Tibial nerve (tissue), 4 donors: ENCODE measurements at regions not wholly inside any gene's neighbourhood (a gene's known extent, or its start where the extent isn't known, plus 50 kb on each side); places are given as distances from the start of the nearest gene placed in this dataset.

Experiments
- EP300 ChIP-seq, 2 donors: sonication (generic); formaldehyde crosslinking; IDR thresholded peaks; one replicate each; pipeline ENCODE4 v1.6.1; 2017; ENCODE audit warnings: antibody characterized with exemption in 2 of 2, mild to moderate bottlenecking in 1 of 2
- TF ChIP-seq, protein P1 (sequence below), 5 experiments: fragments of 200-600 bp in 3 of 5; fragments of 450-650 bp in 2 of 5; sonication (generic) in 3 of 5; IDR thresholded peaks; one replicate each; pipeline ENCODE4 v1.5.1; 2016 to 2019; ENCODE audit warnings: antibody characterized with exemption in 5 of 5, mild to moderate bottlenecking in 3 of 5, moderate library complexity in 2 of 5

DNA sequence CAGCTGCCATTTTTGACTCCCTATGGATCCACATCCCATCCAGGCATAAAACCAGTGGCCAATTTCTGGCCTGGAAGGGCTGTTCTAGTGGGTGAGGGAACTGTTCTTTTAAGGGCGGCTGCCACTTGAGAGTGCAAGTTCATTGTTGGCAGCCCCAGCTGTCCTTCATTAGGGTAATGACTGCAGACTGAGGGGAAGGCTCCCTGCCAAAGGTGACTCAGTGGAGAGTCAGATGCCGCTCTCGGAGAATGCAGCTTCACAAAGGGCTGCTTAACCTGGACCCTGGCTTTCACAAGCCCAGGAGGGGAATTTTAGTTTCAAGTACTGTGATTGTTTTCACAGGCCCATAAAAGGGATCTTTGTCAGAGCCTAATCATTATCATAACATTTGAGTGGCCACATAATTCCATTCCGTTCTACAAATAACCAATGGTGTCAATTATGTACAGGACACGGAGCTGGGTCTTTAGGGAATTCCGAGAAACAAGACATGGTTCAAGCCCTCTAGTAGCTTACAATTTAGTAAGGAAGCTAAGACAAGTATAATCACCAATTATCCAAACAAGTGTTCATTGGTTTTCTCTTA is 235.7 kb downstream of the CDCA7 start:
- TF ChIP-seq, protein P1, sequence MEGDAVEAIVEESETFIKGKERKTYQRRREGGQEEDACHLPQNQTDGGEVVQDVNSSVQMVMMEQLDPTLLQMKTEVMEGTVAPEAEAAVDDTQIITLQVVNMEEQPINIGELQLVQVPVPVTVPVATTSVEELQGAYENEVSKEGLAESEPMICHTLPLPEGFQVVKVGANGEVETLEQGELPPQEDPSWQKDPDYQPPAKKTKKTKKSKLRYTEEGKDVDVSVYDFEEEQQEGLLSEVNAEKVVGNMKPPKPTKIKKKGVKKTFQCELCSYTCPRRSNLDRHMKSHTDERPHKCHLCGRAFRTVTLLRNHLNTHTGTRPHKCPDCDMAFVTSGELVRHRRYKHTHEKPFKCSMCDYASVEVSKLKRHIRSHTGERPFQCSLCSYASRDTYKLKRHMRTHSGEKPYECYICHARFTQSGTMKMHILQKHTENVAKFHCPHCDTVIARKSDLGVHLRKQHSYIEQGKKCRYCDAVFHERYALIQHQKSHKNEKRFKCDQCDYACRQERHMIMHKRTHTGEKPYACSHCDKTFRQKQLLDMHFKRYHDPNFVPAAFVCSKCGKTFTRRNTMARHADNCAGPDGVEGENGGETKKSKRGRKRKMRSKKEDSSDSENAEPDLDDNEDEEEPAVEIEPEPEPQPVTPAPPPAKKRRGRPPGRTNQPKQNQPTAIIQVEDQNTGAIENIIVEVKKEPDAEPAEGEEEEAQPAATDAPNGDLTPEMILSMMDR (IDR thresholded peaks at IDR 0.05), result no peak
- TF ChIP-seq EP300 (IDR thresholded peaks at IDR 0.05), result no peak
